H1 (cell line): ENCODE measurements at regions not wholly inside any gene's neighbourhood (a gene's known extent, or its start where the extent isn't known, plus 50 kb on each side); places are given as distances from the start of the nearest gene placed in this dataset.

ENCODE experiments used
- JUN ChIP-seq: IDR thresholded peaks from 2 replicates; pipeline ENCODE4 v1.6.1; 2011; ENCODE audit warnings: low read depth, mild to moderate bottlenecking, improper control_type of control experiment, low read length
- KDM4A ChIP-seq: IDR thresholded peaks from one replicate; pipeline ENCODE4 v1.7.1; 2012; ENCODE audit warnings: low read depth, mild to moderate bottlenecking, moderate library complexity, low read length, inconsistent platforms; ENCODE audit not compliant: severe bottlenecking
- RXRA ChIP-seq: IDR thresholded peaks from 2 replicates; pipeline ENCODE4 v1.6.1; 2011; ENCODE audit warnings: low read depth, mild to moderate bottlenecking, low read length, moderate library complexity; ENCODE audit not compliant: insufficient read depth
- SIX5 ChIP-seq: IDR thresholded peaks from 2 replicates; pipeline ENCODE4 v1.6.1; 2011; ENCODE audit warnings: mild to moderate bottlenecking, low read depth, low read length
- SP1 ChIP-seq: IDR thresholded peaks from 2 replicates; pipeline ENCODE4 v1.6.1; 2011; ENCODE audit warnings: low read depth, low read length
- SUZ12 ChIP-seq: fragments of 200-600 bp; sonication (generic); IDR thresholded peaks from 2 replicates; pipeline ENCODE4 v1.6.1; 2012; ENCODE audit warnings: mild to moderate bottlenecking, inconsistent platforms, low read length, moderate library complexity, mixed read lengths
- YY1 ChIP-seq: IDR thresholded peaks from 2 replicates; pipeline ENCODE4 v1.6.1; 2011; ENCODE audit warnings: low read depth, mild to moderate bottlenecking, low read length
- ZNF274 ChIP-seq: IDR thresholded peaks from 2 replicates; pipeline ENCODE4 v1.7.0; 2012; ENCODE audit warnings: low read length, borderline replicate concordance; ENCODE audit errors: extremely low read depth
- TF ChIP-seq, protein P1 (sequence below): IDR thresholded peaks from 2 replicates; pipeline ENCODE4 v1.6.1; 2011; ENCODE audit warnings: low read depth, mild to moderate bottlenecking, low read length; ENCODE audit not compliant: insufficient read depth
- TF ChIP-seq, protein P2 (sequence below): IDR thresholded peaks from 2 replicates; pipeline ENCODE4 v1.6.1; 2011; ENCODE audit warnings: low read length, improper control_type of control experiment

DNA sequence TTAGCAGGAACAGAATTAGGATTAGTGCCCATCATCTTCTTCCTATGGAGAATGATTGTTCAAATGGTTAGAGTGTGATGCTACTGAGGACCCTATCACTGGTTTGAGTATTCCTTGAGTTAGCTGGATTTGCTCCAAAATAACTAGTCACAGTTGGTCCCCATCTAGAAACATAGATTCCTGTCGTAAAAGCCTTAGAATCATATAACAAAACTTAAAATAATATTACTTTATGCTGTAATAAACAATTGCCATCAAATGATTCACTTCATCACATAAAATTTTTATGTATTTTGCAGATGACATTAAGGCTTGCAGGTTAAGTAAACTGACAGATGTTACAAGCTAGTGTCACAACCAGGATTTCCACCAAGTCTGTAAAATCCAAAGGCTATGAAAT is 209.8 kb downstream of the CCER1 start (continued):
- TF ChIP-seq YY1 (no peak), SUZ12 (no peak), KDM4A (no peak), SP1 (no peak), ZNF274 (no peak), RXRA (no peak), SIX5 (no peak), JUN (no peak)
- TF ChIP-seq, protein P1, sequence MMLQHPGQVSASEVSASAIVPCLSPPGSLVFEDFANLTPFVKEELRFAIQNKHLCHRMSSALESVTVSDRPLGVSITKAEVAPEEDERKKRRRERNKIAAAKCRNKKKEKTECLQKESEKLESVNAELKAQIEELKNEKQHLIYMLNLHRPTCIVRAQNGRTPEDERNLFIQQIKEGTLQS: no peak
- TF ChIP-seq, protein P2, sequence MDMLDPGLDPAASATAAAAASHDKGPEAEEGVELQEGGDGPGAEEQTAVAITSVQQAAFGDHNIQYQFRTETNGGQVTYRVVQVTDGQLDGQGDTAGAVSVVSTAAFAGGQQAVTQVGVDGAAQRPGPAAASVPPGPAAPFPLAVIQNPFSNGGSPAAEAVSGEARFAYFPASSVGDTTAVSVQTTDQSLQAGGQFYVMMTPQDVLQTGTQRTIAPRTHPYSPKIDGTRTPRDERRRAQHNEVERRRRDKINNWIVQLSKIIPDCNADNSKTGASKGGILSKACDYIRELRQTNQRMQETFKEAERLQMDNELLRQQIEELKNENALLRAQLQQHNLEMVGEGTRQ: no peak
